GM19467 (cell line): ENCODE measurements at regions not wholly inside any gene's neighbourhood (a gene's known extent, or its start where the extent isn't known, plus 50 kb on each side); places are given as distances from the start of the nearest gene placed in this dataset.

Experiments used
- ATAC-seq: cut with Tn5 transposase; IDR thresholded peaks from one replicate; pipeline ENCODE4 v1.9.1; 2021; ENCODE audit warnings: mild to moderate bottlenecking, moderate library complexity; ENCODE audit not compliant: unreplicated experiment

DNA sequence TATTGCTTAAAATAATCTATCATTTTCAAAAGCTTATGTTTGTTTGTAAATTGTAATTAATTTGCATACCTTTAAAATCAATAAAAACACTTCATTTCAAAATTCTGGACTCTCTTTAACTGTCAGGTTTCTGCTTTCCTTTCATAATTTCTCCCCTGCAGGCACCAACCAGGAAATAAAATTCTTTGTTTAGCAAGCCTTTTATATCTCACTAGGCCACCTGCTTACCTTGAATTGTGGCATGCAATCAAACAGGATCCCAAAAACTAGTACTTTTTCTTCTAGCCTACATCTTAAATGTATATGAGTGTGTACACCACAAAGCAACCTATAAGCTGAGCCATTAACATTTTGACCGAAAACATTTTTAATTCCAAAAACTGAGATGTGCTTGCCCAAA lies 233.1 kb downstream of the NR4A2 start:
- ATAC-seq = no peak

GRCh38 chr2:156098506-156098905 lies 234.0 kb downstream of the NR4A2 start:
- no peak for ATAC-seq

GRCh38 chr2:156088587-156088986 lies 243.9 kb downstream of the NR4A2 start:
- no peak for ATAC-seq

GRCh38 chr2:156087875-156088274 lies 244.6 kb downstream of the NR4A2 start:
- no peak for ATAC-seq

GRCh38 chr2:156083763-156084493 lies 248.6 kb downstream of the NR4A2 start:
- ATAC-seq = no peak

GRCh38 chr2:156079845-156080244 lies 252.7 kb downstream of the NR4A2 start:
- ATAC-seq = no peak

DNA sequence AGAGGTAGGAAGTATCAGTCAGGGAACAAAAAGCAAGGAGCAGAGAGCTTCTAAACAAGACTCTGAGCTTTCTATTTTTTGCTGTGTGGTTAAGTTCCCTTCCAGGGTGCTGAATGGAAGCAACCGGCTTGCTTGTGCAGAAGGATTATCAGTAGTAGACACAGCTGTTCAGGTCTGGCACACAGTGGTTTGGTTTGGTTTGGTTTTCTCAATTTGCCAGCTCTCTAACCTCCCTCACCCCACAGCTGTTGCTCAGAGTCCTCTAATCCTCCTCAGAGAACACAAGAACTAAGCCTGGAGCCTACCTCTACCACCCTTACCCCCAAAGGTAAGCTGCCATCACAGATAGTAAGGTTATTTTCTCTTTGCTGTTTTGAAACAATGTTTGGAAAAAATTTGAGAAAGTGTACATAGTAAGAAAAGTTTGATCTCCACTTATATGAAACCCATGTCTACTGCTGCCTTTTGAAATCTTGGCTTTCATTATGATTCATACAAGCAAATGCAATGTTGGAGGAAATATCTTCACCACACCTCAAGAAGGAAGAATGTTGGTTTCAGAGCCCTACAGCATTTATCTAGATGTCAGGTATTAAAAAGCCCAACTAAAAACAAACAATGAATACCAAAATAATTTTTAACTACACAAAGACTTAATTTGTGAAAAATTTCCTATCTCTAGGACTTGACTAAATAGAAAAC lies 255.3 kb downstream of the NR4A2 start:
- no peak for ATAC-seq

GRCh38 chr2:156065912-156066311 lies 266.6 kb downstream of the NR4A2 start:
- no peak for ATAC-seq

- ATAC-seq = no peak
Measured at GRCh38 chr2:156064540-156064939, 268.0 kb downstream of the NR4A2 start.

- ATAC-seq = no peak
Measured at GRCh38 chr2:156057647-156058046, 274.9 kb downstream of the NR4A2 start.

- ATAC-seq = no peak
Measured at GRCh38 chr2:156054983-156055382, 277.5 kb downstream of the NR4A2 start.

DNA sequence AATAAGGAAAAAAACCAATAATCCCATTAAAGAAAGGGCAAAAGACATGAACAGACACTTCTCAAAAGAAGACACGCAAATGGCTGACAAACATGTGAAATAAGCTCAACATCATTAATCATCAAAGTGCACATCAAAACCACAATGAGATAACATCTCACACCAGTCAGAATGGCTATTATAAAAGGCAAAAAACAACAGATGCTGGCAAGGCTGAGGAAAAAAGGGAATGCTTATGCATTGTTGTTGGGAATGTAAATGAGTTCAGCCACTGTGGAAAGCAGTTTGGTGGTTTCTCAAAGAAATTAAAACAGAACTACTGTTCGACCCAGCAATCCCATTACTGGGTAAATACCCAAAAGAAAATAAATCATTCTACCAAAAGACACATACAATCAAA lies 285.6 kb downstream of the NR4A2 start:
- ATAC-seq = no peak

GRCh38 chr2:156042895-156043294 lies 289.6 kb downstream of the NR4A2 start:
- ATAC-seq = no peak

GRCh38 chr2:156038021-156038420 lies 294.5 kb downstream of the NR4A2 start:
- ATAC-seq = no peak

DNA sequence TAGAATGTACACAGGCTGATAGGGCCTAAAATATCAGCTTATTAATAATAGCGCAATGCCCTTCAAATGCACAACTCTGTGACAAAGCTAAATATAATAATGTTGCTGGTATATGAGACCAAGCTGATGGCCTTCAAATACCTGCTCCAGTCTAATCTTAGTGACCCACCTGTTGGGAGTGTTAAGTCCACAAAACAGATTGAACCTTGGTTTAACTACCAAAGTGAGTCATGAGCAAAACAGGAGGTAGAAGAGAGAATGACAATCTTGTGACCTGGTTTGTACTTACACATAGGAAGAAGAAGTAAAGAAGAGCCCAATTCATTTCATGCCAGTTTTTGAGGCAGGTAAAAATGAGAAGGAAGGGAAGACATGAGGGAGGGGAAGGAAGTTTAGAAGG lies 295.0 kb downstream of the NR4A2 start:
- ATAC-seq = no peak

DNA sequence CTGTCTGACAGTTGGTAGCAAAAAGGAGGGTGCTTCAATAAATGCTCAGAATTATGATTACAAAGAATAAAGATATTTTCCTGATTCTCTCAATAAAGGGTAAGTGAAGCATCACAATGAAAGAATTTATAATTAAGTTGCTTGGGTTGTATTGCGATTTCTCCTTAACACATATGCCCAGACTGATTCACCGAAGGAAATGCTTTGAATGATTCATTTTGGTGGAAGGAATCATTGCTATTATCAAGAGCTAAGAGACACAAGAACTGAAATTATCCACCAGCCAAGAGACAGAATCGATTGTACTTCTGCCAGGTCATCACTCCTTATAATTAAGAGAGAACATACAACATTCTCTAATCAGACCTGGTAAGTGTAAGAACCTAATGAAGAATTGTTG lies 301.4 kb downstream of the NR4A2 start:
- no peak for ATAC-seq

DNA sequence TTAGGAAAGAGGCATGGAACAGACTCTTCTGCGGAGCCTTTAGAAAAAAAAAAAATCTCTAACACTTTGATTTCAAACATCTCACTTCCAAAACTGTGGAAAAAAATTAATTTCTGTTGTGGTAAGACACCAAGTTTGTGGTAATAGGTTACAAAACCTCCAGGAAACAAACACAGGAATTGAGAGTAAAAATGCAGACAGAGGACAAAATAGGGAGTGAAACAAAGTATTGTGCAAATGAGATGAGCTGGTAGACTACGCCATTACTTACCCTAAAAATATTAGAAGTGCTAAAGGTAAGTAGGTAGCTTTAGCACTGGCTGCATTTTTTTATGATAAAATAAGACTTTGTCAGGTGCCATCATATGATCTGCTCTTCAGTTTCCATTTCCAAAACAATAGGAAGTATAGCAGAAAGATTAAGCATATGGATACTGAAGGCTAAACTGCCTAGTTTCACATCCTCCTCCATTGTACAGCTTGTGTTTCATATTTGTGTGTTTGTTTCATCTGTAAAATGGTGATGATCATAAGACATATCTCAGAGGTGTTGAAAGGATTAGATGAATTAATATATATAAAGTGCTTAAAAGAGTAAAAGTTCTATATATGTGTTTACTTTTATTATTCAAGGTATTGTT lies 309.2 kb downstream of the NR4A2 start:
- ATAC-seq = peak; percentile 53

GRCh38 chr2:156021146-156022040 lies 311.1 kb downstream of the NR4A2 start:
- no peak for ATAC-seq

DNA sequence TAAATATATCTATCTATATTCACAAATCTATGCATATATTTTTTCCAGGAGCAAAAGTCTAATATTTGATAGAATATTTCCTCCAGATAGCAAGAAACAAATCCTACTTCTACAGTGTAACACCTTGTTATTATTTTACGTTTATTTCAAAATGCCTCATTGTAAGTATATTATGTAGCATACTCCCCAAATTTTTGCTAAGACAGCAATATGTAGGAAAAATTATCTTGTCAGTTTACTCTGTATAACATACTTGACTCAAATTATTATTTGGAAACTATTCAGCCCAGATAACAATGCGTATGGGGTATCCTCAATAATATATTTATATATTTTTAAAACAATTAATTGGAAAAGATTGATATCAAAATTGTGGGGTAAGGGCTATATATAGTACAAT lies 313.2 kb downstream of the NR4A2 start:
- no peak for ATAC-seq

GRCh38 chr2:156017341-156017885 lies 315.1 kb downstream of the NR4A2 start:
- no peak for ATAC-seq

DNA sequence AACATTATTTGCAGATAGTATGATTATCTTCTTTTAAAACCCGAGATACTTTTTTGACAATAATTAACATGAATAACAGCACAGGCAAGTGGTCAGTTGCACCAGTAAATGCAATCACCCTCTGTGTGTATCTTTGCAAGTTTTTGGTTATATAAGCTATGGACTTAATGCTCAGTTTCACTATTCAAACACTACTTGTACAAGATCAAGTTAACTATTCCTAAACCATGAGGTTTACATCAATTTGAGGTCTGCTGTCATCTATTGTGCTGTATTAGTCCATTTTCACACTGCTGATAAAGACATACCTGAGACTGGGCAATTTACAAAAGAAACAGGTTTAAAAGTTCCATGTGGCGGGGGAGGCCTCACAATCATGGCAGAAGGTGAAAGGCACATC lies 323.2 kb downstream of the NR4A2 start:
- ATAC-seq = no peak
